ENCODE measurements at regions not wholly inside any gene's neighbourhood (a gene's known extent, or its start where the extent isn't known, plus 50 kb on each side); places are given as distances from the start of the nearest gene placed in this dataset.

- H3K27me3 Mint-ChIP-seq (ENCODE audit: low read depth) = no peaks in the 10 kb centered on the region
- H3K4me1 Mint-ChIP-seq = peaks cover 66% of the 10 kb centered on the region
- H3K9me3 Mint-ChIP-seq = no peaks in the 10 kb centered on the region
Measured at GRCh38 chr5:81848362-81848880, 97.5 kb upstream of the SSBP2 start.

GRCh38 chr5:81846301-81846700 is 95.4 kb upstream of the SSBP2 start:
- TF ChIP-seq CTCF (conservative IDR thresholded peaks at IDR 0.05) = no peak
- Mint-ChIP-seq H3K27me3 (ENCODE audit: low read depth) (no peaks in the 10 kb centered on the region), H3K27ac (ENCODE audit: unreplicated experiment) (no peak overlapping the region), H3K4me3 (no peak overlapping the region), H3K4me1 (peaks cover 51% of the 10 kb centered on the region), H3K9me3 (no peaks in the 10 kb centered on the region), H3K36me3 (ENCODE audit: low read depth) (no peaks in the 10 kb centered on the region)
- DNase-seq (ENCODE audit: low read depth, low spot score) = no peak

More at GRCh38 chr5:81848362-81848880, 97.5 kb upstream of the SSBP2 start:
- Mint-ChIP-seq H3K27ac (ENCODE audit: unreplicated experiment) (no peak overlapping the region), H3K36me3 (ENCODE audit: low read depth) (no peaks in the 10 kb centered on the region), H3K4me3 (peak overlapping the region; percentile 33)
- DNase-seq (ENCODE audit: low read depth, low spot score) = no peak
- TF ChIP-seq CTCF (conservative IDR thresholded peaks at IDR 0.05) = no peak

DNA sequence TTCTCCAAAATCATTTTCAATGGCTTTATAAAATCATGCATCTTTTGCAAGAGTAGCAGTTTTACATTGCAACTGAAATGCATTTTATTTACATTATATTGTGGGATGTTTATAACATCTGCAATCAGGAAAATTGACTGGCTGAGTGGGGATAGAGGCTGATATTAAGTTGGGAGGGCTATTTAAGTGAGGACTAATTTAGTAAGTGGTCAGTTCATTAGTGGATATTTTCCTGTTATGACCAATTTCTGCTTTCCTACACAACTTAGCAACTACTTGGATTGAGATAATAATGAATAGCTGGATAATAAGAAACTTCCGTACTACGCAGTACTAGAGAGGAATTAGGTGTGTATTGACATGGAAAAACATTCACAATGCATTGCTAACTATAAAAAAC is 92.9 kb upstream of the SSBP2 start:
- H3K36me3 Mint-ChIP-seq (ENCODE audit: low read depth) = no peaks in the 10 kb centered on the region
- no peak overlapping the region for H3K4me3 Mint-ChIP-seq
- H3K27ac Mint-ChIP-seq (ENCODE audit: unreplicated experiment) = no peak overlapping the region

DNA sequence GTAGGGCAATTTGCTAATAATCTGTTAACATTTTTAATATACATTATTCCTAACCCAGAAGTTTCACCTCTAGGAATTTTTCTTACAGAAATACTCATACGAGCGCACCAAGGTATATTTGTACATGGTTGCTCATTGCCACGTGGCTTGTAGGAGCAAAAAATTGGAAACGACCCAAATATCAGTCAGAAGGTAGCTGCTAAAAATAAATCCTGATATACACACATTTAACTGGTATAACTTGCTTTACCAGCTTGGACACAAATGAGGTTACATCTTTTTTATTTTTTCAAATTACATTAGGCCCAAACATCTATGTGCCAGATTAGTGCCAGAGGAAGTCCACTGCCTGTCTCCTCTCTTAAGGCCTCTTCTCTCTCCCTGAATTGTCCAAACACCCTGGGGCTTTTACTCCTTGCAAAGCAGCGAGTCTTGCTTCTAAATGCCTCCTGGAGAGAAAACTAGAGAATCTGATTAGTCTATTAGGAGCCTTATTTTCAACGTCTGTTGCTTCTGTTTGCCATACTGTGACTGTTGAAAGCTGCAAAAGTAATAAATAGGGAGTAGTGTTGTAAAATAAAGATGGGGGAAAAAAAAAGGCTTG is 92.0 kb upstream of the SSBP2 start:
- no peaks in the 10 kb centered on the region for H3K9me3 Mint-ChIP-seq
- no peaks in the 10 kb centered on the region for H3K36me3 Mint-ChIP-seq (ENCODE audit: low read depth)
- peaks cover 21% of the 10 kb centered on the region for H3K4me1 Mint-ChIP-seq
- no peaks in the 10 kb centered on the region for H3K27me3 Mint-ChIP-seq (ENCODE audit: low read depth)
- TF ChIP-seq CTCF (conservative IDR thresholded peaks at IDR 0.05) = no peak
- no peak overlapping the region for H3K27ac Mint-ChIP-seq (ENCODE audit: unreplicated experiment)
- no peak for DNase-seq (ENCODE audit: low read depth, low spot score)
- H3K4me3 Mint-ChIP-seq = no peak overlapping the region

More for the DNA sequence above, 92.9 kb upstream of the SSBP2 start:
- no peaks in the 10 kb centered on the region for H3K9me3 Mint-ChIP-seq
- peaks cover 27% of the 10 kb centered on the region for H3K4me1 Mint-ChIP-seq
- no peak for TF ChIP-seq CTCF (conservative IDR thresholded peaks at IDR 0.05)
- no peaks in the 10 kb centered on the region for H3K27me3 Mint-ChIP-seq (ENCODE audit: low read depth)
- DNase-seq (ENCODE audit: low read depth, low spot score) = no peak

GRCh38 chr5:81839034-81839433 is 88.1 kb upstream of the SSBP2 start:
- no peak for DNase-seq (ENCODE audit: low read depth, low spot score)
- Mint-ChIP-seq H3K27ac (ENCODE audit: unreplicated experiment) (no peak overlapping the region), H3K27me3 (ENCODE audit: low read depth) (no peaks in the 10 kb centered on the region), H3K4me3 (no peak overlapping the region), H3K4me1 (peaks cover 30% of the 10 kb centered on the region), H3K9me3 (peaks cover under 1% of the 10 kb centered on the region), H3K36me3 (ENCODE audit: low read depth) (no peaks in the 10 kb centered on the region)
- no peak for TF ChIP-seq CTCF (conservative IDR thresholded peaks at IDR 0.05)
